WTC11 (cell line): ENCODE measurements at regions not wholly inside any gene's neighbourhood (a gene's known extent, or its start where the extent isn't known, plus 50 kb on each side); places are given as distances from the start of the nearest gene placed in this dataset.

Experiments
- ATAC-seq: fragments of 200-7000 bp; cut with Tn5 transposase; 2 replicates; pipeline ENCODE4 v1.10.0; 2021; ENCODE audit warnings: mild to moderate bottlenecking, moderate library complexity
- CTCF ChIA-PET: fragments of 300-600 bp; sonication (Branson Sonifier 250); formaldehyde crosslinking; loops from one replicate; lab custom pipeline; 2021; ENCODE audit warnings: antibody characterized with exemption; lab: Charles Lee
- POLR2A ChIA-PET: fragments of 350-600 bp; sonication (Branson Sonifier 250); formaldehyde crosslinking; loops from one replicate; lab custom pipeline; 2021; ENCODE audit warnings: antibody characterized with exemption; lab: Charles Lee
- DNase-seq: peaks from one replicate; pipeline ENCODE4 v3.0.0; 2021; ENCODE audit warnings: low spot score
- H3K27ac Mint-ChIP-seq: 2 replicates; pipeline ENCODE4 v1.8.0; 2021; ENCODE audit warnings: mixed read lengths
- H3K27me3 Mint-ChIP-seq: 2 replicates; pipeline ENCODE4 v1.8.0; 2021; ENCODE audit warnings: low read depth, mild to moderate bottlenecking, moderate library complexity, mixed read lengths
- H3K36me3 Mint-ChIP-seq: 2 replicates; pipeline ENCODE4 v1.8.0; 2021; ENCODE audit warnings: mixed read lengths
- H3K4me1 Mint-ChIP-seq: 2 replicates; pipeline ENCODE4 v1.8.0; 2022; ENCODE audit warnings: mixed read lengths
- H3K4me3 Mint-ChIP-seq: 2 replicates; pipeline ENCODE4 v1.8.0; 2021; ENCODE audit warnings: mild to moderate bottlenecking, moderate library complexity, mixed read lengths
- H3K9me3 Mint-ChIP-seq: 2 replicates; pipeline ENCODE4 v1.8.0; 2021; ENCODE audit warnings: mixed read lengths
- CBFB ChIP-seq: sonication (generic); formaldehyde crosslinking; IDR thresholded peaks from 2 replicates; pipeline ENCODE4 v1.8.1; 2022; ENCODE audit warnings: mild to moderate bottlenecking, low read depth, missing genetic modification reagents
- CREB1 ChIP-seq: sonication (generic); formaldehyde crosslinking; IDR thresholded peaks from 2 replicates; pipeline ENCODE4 v1.8.0; 2023; ENCODE audit warnings: mild to moderate bottlenecking, missing genetic modification reagents
- HMGA2 ChIP-seq: fragments of 250-450 bp; sonication (Bioruptor Pico); IDR thresholded peaks from 2 replicates; pipeline ENCODE4 v1.4.0; 2021; ENCODE audit warnings: mild to moderate bottlenecking, moderate library complexity
- IRF2 ChIP-seq: sonication (generic); formaldehyde crosslinking; IDR thresholded peaks from 2 replicates; pipeline ENCODE4 v1.8.0; 2022; ENCODE audit warnings: low read depth, missing genetic modification reagents, borderline replicate concordance
- NFYB ChIP-seq: sonication (generic); formaldehyde crosslinking; conservative IDR thresholded peaks from 2 replicates; pipeline ENCODE4 v1.8.0; 2022; ENCODE audit warnings: low read depth, missing genetic modification reagents
- NR1H2 ChIP-seq: sonication (generic); formaldehyde crosslinking; IDR thresholded peaks from 2 replicates; pipeline ENCODE4 v1.9.0; 2021; ENCODE audit warnings: mild to moderate bottlenecking, moderate library complexity, missing genetic modification reagents
- NR2C2 ChIP-seq: sonication (generic); formaldehyde crosslinking; IDR thresholded peaks from 2 replicates; pipeline ENCODE4 v1.8.0; 2022; ENCODE audit warnings: mild to moderate bottlenecking, missing genetic modification reagents
- PRRX2 ChIP-seq: fragments of 250-450 bp; sonication (Bioruptor Pico); IDR thresholded peaks from 2 replicates; pipeline ENCODE4 v1.8.0; 2021; ENCODE audit warnings: mild to moderate bottlenecking
- RELA ChIP-seq: sonication (generic); formaldehyde crosslinking; IDR thresholded peaks from 2 replicates; pipeline ENCODE4 v1.8.1; 2022; ENCODE audit warnings: missing genetic modification reagents, mild to moderate bottlenecking, borderline replicate concordance
- SMAD3 ChIP-seq: sonication (generic); formaldehyde crosslinking; IDR thresholded peaks from 2 replicates; pipeline ENCODE4 v1.8.0; 2022; ENCODE audit warnings: missing genetic modification reagents, mild to moderate bottlenecking, borderline replicate concordance
- SOX15 ChIP-seq: fragments of 250-450 bp; sonication (Bioruptor Pico); IDR thresholded peaks from 2 replicates; pipeline ENCODE4 v1.9.0; 2021; ENCODE audit warnings: mild to moderate bottlenecking
- TEAD1 ChIP-seq: sonication (generic); formaldehyde crosslinking; IDR thresholded peaks from 2 replicates; pipeline ENCODE4 v1.8.0; 2022; ENCODE audit warnings: mild to moderate bottlenecking, missing genetic modification reagents
- ZBTB21 ChIP-seq: sonication (generic); formaldehyde crosslinking; IDR thresholded peaks from 2 replicates; pipeline ENCODE4 v1.8.1; 2023; ENCODE audit warnings: mild to moderate bottlenecking, missing genetic modification reagents, borderline replicate concordance
- ZNF138 ChIP-seq: sonication (generic); formaldehyde crosslinking; conservative IDR thresholded peaks from 2 replicates; pipeline ENCODE4 v1.8.1; 2022; ENCODE audit warnings: mild to moderate bottlenecking, moderate library complexity, missing genetic modification reagents
- ZNF263 ChIP-seq: sonication (generic); formaldehyde crosslinking; IDR thresholded peaks from 2 replicates; pipeline ENCODE4 v1.8.1; 2022; ENCODE audit warnings: low read depth, mild to moderate bottlenecking, moderate library complexity, missing genetic modification reagents
- ZNF317 ChIP-seq: sonication (generic); formaldehyde crosslinking; IDR thresholded peaks from 2 replicates; pipeline ENCODE4 v1.8.1; 2023; ENCODE audit warnings: low read depth, mild to moderate bottlenecking, moderate library complexity, missing genetic modification reagents, borderline replicate concordance
- ZNF396 ChIP-seq: fragments of 250-450 bp; sonication (Bioruptor Pico); IDR thresholded peaks from 2 replicates; pipeline ENCODE4 v1.8.0; 2021; ENCODE audit warnings: mild to moderate bottlenecking, moderate library complexity, borderline replicate concordance
- ZNF416 ChIP-seq: fragments of 250-450 bp; sonication (Bioruptor Pico); IDR thresholded peaks from 2 replicates; pipeline ENCODE4 v1.9.0; 2021; ENCODE audit warnings: mild to moderate bottlenecking, inconsistent platforms
- ZNF671 ChIP-seq: fragments of 250-450 bp; sonication (Bioruptor Pico); IDR thresholded peaks from 2 replicates; pipeline ENCODE4 v1.8.0; 2021; ENCODE audit warnings: mild to moderate bottlenecking
- TF ChIP-seq, protein P1 (sequence below): fragments of 250-450 bp; sonication (Bioruptor Pico); IDR thresholded peaks from 2 replicates; pipeline ENCODE4 v2.1.2; 2022; ENCODE audit warnings: mild to moderate bottlenecking, moderate library complexity
- TF ChIP-seq, protein P2 (sequence below): sonication (generic); formaldehyde crosslinking; IDR thresholded peaks from 2 replicates; pipeline ENCODE4 v1.8.0; 2023; ENCODE audit warnings: missing genetic modification reagents, mild to moderate bottlenecking, borderline replicate concordance
- TF ChIP-seq, protein P3 (sequence below): sonication (generic); formaldehyde crosslinking; conservative IDR thresholded peaks from 2 replicates; pipeline ENCODE4 v1.8.1; 2023; ENCODE audit warnings: mild to moderate bottlenecking, low read depth, missing genetic modification reagents, moderate library complexity
- TF ChIP-seq, protein P4 (sequence below): fragments of 200-600 bp; IDR thresholded peaks from 2 replicates; pipeline ENCODE4 v1.8.0; 2022; ENCODE audit warnings: antibody characterized with exemption

DNA sequence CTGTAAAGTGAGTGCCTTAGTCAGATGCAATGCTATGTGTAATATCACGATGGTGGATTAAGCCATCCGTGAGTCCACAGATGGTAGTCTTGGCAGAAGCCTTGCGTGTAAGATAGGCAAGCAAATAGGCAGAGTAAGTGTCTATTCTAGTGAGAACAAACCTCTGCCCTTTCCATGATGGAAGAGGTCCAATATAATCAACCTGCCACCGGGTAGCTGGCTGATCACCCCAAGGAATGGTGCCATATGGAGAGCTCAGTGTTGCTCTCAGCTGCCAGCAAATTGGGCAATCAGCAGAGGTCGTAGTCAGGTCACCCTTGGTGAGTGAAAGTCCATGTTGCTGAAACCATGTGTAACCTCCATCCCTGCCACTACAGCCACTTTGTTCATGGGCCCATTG is 371.2 kb upstream of the LRFN5 start (continued):
- no peak for TF ChIP-seq CBFB
- no peak for TF ChIP-seq ZNF317
- TF ChIP-seq, protein P1, sequence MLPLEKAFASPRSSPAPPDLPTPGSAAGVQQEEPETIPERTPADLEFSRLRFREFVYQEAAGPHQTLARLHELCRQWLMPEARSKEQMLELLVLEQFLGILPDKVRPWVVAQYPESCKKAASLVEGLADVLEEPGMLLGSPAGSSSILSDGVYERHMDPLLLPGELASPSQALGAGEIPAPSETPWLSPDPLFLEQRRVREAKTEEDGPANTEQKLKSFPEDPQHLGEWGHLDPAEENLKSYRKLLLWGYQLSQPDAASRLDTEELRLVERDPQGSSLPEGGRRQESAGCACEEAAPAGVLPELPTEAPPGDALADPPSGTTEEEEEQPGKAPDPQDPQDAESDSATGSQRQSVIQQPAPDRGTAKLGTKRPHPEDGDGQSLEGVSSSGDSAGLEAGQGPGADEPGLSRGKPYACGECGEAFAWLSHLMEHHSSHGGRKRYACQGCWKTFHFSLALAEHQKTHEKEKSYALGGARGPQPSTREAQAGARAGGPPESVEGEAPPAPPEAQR (CRISPR knock-in tag): no peak
- no peak for TF ChIP-seq RELA

DNA sequence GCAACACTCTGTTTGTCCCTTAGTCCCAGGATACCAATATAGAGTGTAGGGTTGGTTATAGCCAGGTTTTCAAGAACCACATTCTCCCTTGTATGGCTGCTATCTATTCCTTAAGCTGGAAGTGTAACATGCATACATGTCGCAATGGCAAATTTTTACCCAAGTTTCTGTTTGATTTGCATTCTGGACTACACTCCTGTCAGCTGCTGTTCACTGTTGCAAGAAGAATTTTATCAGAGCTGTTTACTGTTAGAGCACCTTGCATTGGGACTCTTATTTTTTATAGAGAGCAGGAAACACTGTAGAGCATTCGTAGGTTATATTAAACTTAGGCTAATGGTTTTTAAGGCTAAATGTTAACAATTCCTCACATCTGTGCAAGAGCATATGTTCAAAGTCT is 376.0 kb upstream of the LRFN5 start:
- POLR2A ChIA-PET: no interaction called here
- Mint-ChIP-seq H3K27me3 (no peaks in the 10 kb centered on the region), H3K9me3 (peaks cover 18% of the 10 kb centered on the region)
- no peak for ATAC-seq
- TF ChIP-seq ZNF416 (CRISPR knock-in tag): no peak
- no peak for TF ChIP-seq TEAD1 (CRISPR knock-in tag)
- no peak for TF ChIP-seq ZNF671 (CRISPR knock-in tag)
- TF ChIP-seq NR2C2 (CRISPR knock-in tag): no peak
- no peak for TF ChIP-seq NFYB (CRISPR knock-in tag)
- TF ChIP-seq NR1H2: no peak
- TF ChIP-seq ZNF396 (CRISPR knock-in tag): no peak
- no peak for TF ChIP-seq PRRX2 (CRISPR knock-in tag)
- no peak for TF ChIP-seq IRF2 (CRISPR knock-in tag)
- TF ChIP-seq, all 79 proteins: peak for 0
- peaks cover 5% of the 10 kb centered on the region for H3K4me1 Mint-ChIP-seq
- H3K36me3 Mint-ChIP-seq: no peaks in the 10 kb centered on the region
- H3K4me3 Mint-ChIP-seq: no peak overlapping the region
- DNase-seq: no peak
- CTCF ChIA-PET: no interaction called here
- no peak overlapping the region for H3K27ac Mint-ChIP-seq

DNA sequence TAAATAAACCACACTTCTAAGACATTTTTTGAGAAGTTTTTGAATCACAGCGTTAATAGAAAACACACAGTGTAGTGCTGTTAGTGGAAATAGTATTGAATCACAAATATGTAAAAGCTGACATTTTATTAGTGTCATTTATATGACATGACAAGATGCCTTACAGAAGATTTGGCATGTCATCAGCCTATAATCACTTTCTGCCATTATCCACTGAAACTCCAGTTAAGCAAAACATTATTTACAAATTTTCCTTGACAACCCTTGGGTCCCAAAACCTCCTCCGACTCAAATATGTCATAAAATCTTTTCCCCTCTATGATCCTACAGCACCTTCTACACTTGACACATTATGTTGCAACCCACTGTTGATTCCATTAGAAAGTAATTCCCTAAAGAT is 376.9 kb upstream of the LRFN5 start:
- ChIA-PET POLR2A (no interaction called here), CTCF (no interaction called here)
- ATAC-seq (no peak), DNase-seq (no peak)
- H3K9me3 Mint-ChIP-seq: peaks cover 12% of the 10 kb centered on the region
- H3K4me3 Mint-ChIP-seq: no peak overlapping the region
- H3K27ac Mint-ChIP-seq: no peak overlapping the region
- H3K4me1 Mint-ChIP-seq: peaks cover 5% of the 10 kb centered on the region
- no peaks in the 10 kb centered on the region for H3K36me3 Mint-ChIP-seq
- no peaks in the 10 kb centered on the region for H3K27me3 Mint-ChIP-seq
- no peak for TF ChIP-seq ZNF263 (CRISPR knock-in tag)
- TF ChIP-seq, protein P2, sequence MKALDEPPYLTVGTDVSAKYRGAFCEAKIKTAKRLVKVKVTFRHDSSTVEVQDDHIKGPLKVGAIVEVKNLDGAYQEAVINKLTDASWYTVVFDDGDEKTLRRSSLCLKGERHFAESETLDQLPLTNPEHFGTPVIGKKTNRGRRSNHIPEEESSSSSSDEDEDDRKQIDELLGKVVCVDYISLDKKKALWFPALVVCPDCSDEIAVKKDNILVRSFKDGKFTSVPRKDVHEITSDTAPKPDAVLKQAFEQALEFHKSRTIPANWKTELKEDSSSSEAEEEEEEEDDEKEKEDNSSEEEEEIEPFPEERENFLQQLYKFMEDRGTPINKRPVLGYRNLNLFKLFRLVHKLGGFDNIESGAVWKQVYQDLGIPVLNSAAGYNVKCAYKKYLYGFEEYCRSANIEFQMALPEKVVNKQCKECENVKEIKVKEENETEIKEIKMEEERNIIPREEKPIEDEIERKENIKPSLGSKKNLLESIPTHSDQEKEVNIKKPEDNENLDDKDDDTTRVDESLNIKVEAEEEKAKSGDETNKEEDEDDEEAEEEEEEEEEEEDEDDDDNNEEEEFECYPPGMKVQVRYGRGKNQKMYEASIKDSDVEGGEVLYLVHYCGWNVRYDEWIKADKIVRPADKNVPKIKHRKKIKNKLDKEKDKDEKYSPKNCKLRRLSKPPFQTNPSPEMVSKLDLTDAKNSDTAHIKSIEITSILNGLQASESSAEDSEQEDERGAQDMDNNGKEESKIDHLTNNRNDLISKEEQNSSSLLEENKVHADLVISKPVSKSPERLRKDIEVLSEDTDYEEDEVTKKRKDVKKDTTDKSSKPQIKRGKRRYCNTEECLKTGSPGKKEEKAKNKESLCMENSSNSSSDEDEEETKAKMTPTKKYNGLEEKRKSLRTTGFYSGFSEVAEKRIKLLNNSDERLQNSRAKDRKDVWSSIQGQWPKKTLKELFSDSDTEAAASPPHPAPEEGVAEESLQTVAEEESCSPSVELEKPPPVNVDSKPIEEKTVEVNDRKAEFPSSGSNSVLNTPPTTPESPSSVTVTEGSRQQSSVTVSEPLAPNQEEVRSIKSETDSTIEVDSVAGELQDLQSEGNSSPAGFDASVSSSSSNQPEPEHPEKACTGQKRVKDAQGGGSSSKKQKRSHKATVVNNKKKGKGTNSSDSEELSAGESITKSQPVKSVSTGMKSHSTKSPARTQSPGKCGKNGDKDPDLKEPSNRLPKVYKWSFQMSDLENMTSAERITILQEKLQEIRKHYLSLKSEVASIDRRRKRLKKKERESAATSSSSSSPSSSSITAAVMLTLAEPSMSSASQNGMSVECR (CRISPR knock-in tag): no peak
- no peak for TF ChIP-seq ZNF671 (CRISPR knock-in tag)
- TF ChIP-seq CREB1 (CRISPR knock-in tag): no peak
- no peak for TF ChIP-seq SOX15 (CRISPR knock-in tag)
- no peak for TF ChIP-seq ZBTB21 (CRISPR knock-in tag)
- TF ChIP-seq HMGA2: no peak
- TF ChIP-seq ZNF138 (CRISPR knock-in tag): no peak
- TF ChIP-seq, protein P3, sequence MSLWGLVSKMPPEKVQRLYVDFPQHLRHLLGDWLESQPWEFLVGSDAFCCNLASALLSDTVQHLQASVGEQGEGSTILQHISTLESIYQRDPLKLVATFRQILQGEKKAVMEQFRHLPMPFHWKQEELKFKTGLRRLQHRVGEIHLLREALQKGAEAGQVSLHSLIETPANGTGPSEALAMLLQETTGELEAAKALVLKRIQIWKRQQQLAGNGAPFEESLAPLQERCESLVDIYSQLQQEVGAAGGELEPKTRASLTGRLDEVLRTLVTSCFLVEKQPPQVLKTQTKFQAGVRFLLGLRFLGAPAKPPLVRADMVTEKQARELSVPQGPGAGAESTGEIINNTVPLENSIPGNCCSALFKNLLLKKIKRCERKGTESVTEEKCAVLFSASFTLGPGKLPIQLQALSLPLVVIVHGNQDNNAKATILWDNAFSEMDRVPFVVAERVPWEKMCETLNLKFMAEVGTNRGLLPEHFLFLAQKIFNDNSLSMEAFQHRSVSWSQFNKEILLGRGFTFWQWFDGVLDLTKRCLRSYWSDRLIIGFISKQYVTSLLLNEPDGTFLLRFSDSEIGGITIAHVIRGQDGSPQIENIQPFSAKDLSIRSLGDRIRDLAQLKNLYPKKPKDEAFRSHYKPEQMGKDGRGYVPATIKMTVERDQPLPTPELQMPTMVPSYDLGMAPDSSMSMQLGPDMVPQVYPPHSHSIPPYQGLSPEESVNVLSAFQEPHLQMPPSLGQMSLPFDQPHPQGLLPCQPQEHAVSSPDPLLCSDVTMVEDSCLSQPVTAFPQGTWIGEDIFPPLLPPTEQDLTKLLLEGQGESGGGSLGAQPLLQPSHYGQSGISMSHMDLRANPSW (CRISPR knock-in tag): no peak
- TF ChIP-seq, protein P4, sequence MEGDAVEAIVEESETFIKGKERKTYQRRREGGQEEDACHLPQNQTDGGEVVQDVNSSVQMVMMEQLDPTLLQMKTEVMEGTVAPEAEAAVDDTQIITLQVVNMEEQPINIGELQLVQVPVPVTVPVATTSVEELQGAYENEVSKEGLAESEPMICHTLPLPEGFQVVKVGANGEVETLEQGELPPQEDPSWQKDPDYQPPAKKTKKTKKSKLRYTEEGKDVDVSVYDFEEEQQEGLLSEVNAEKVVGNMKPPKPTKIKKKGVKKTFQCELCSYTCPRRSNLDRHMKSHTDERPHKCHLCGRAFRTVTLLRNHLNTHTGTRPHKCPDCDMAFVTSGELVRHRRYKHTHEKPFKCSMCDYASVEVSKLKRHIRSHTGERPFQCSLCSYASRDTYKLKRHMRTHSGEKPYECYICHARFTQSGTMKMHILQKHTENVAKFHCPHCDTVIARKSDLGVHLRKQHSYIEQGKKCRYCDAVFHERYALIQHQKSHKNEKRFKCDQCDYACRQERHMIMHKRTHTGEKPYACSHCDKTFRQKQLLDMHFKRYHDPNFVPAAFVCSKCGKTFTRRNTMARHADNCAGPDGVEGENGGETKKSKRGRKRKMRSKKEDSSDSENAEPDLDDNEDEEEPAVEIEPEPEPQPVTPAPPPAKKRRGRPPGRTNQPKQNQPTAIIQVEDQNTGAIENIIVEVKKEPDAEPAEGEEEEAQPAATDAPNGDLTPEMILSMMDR: no peak
- no peak for TF ChIP-seq SMAD3 (CRISPR knock-in tag)
